Endodermal cell (in vitro differentiated cells): ENCODE measurements at regions not wholly inside any gene's neighbourhood (a gene's known extent, or its start where the extent isn't known, plus 50 kb on each side); places are given as distances from the start of the nearest gene placed in this dataset.

Experiments
- DNase-seq: peaks from one replicate; pipeline ENCODE4 v3.0.0-alpha.2; 2017
- H3K27ac ChIP-seq: 2 replicates; pipeline ENCODE4 v1.5.1; 2013; ENCODE audit warnings: mild to moderate bottlenecking, low read depth, low read length, moderate library complexity
- H3K27me3 ChIP-seq: 2 replicates; pipeline ENCODE4 v1.6.1; 2013; ENCODE audit warnings: mild to moderate bottlenecking, low read length, moderate library complexity; ENCODE audit not compliant: insufficient read depth, control insufficient read depth, poor library complexity, severe bottlenecking
- H3K36me3 ChIP-seq: 2 replicates; pipeline ENCODE4 v1.7.0; 2013; ENCODE audit warnings: mild to moderate bottlenecking, low read length, moderate library complexity; ENCODE audit not compliant: control insufficient read depth, insufficient read depth
- H3K4me1 ChIP-seq: one replicate; pipeline ENCODE4 v1.7.0; 2013; ENCODE audit warnings: low read length; ENCODE audit not compliant: control insufficient read depth, insufficient read depth
- H3K4me3 ChIP-seq: 2 replicates; pipeline ENCODE4 v1.5.1; 2013; ENCODE audit warnings: mild to moderate bottlenecking, low read length, moderate library complexity
- H3K9ac ChIP-seq: 2 replicates; pipeline ENCODE4 v1.6.1; 2013; ENCODE audit warnings: mild to moderate bottlenecking, low read length, moderate library complexity; ENCODE audit not compliant: poor library complexity, severe bottlenecking; ENCODE audit errors: extremely low read depth
- H3K9me3 ChIP-seq: 2 replicates; pipeline ENCODE4 v1.6.1; 2013; ENCODE audit warnings: mild to moderate bottlenecking, low read length, moderate library complexity; ENCODE audit not compliant: control insufficient read depth
- H3K27ac Mint-ChIP-seq: 2 replicates; pipeline ENCODE4 v1.8.0; 2020; ENCODE audit warnings: mixed read lengths
- H3K27me3 Mint-ChIP-seq: 2 replicates; pipeline ENCODE4 v1.8.0; 2021; ENCODE audit warnings: mild to moderate bottlenecking, mixed read lengths; ENCODE audit not compliant: insufficient read depth
- H3K36me3 Mint-ChIP-seq: 2 replicates; pipeline ENCODE4 v1.8.0; 2020; ENCODE audit warnings: low read depth, mixed read lengths
- H3K4me1 Mint-ChIP-seq: 2 replicates; pipeline ENCODE4 v1.8.0; 2020; ENCODE audit warnings: mixed read lengths
- H3K4me3 Mint-ChIP-seq: 2 replicates; pipeline ENCODE4 v1.8.0; 2020; ENCODE audit warnings: mild to moderate bottlenecking, moderate library complexity, mixed read lengths
- H3K9me3 Mint-ChIP-seq: 2 replicates; pipeline ENCODE4 v1.8.0; 2020; ENCODE audit warnings: mild to moderate bottlenecking, mixed read lengths
- CTCF ChIP-seq: fragments of 200-600 bp; sonication (generic); conservative IDR thresholded peaks from 2 replicates; pipeline ENCODE4 v1.5.0; 2021; ENCODE audit warnings: antibody characterized with exemption, mild to moderate bottlenecking
- WGBS, 2 experiments: methylation state at CpG; one replicate each; pipeline versions ENCODE4 v1.1.5 to v1.1.7; 2013; ENCODE audit warnings: missing lambda C conversion rate in 2 of 2, mixed read lengths in 1 of 2; ENCODE audit not compliant: insufficient coverage in 1 of 2, insufficient read length in 1 of 2; 5-methylcytosine and 5-hydroxymethylcytosine counted together

DNA sequence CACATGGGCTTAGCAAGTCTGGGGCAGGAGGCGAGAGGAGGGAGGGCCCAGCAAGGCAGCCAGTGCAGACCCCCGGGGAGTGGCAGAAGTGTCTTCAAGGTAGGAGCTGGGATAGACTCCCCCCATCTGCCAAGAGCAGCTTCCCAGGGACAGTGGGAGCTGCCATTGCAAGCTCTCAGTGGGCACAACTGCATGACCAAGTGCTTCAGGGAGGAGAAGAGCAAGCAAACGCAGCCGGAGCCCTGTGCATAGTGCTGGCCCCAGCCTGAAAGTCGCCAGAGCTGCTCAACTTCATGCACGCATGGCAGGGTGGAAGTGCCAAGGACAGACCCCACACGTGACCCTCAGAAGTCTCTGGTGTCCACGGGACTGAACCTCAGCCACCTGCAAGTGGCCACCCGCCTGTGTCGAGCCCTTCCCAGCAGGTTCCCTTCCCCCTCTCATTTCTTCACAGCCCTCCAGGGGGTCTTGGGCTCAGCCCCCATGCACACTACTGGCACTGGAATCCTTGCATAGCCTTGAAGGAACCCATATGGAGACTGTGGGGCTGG lies 89.4 kb downstream of the PLXNA1 start:
- H3K27ac ChIP-seq = no peak overlapping the region
- Mint-ChIP-seq H3K4me3 (no peak overlapping the region), H3K27me3 (peaks cover 12% of the 10 kb centered on the region), H3K36me3 (no peaks in the 10 kb centered on the region), H3K4me1 (peaks cover 11% of the 10 kb centered on the region), H3K9me3 (peaks cover 10% of the 10 kb centered on the region), H3K27ac (no peak overlapping the region)
- no peaks in the 10 kb centered on the region for H3K9me3 ChIP-seq
- 91 to 98% methylated on average over 7 to 9 of the region's 10 CpGs for WGBS, 2 experiments
- H3K4me1 ChIP-seq = no peaks in the 10 kb centered on the region
- no peak overlapping the region for H3K9ac ChIP-seq
- DNase-seq = no peak
- H3K36me3 ChIP-seq = no peaks in the 10 kb centered on the region
- no peak overlapping the region for H3K4me3 ChIP-seq
- no peak for TF ChIP-seq CTCF
- H3K27me3 ChIP-seq = peaks cover 5% of the 10 kb centered on the region

DNA sequence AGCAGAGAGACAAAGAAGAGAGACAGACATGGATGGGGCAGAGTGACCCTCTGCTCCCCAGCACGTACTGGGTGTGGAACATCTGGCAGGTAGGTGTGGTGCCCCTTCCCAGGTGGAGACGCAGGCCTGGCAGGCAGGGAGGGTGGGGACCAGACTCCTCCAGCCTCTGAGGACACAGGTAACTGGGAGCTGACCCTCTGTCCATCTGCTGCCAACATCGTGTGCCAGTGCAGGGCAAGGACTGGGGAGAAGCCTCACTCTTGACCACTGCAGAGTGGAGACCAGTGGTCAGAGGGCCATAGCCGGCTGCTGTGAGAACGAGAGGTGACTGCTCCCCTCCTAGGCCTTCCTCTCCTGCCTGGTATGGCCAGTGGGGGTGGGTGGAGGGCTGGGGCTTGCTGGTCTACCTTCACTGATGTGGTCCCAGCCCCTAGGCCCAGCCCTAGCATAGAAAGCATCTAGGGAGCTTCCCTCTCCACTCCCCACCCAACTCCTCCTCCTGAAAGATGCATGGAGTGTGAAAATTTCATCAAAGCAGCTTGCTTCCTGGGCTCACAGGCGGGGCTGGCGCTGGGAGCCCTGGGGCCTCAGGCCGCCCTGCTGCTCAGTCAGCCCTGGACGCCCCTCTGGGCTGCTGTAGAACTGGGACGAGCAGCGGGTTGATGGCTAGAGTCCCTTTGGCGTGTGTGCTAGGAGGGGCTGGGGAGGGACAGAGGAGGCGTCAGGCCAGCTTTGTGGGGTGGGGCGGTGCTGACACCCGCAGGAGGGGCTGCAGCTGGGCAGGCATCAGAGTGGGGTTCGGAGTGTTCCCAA lies 90.3 kb downstream of the PLXNA1 start:
- no peak for DNase-seq
- Mint-ChIP-seq H3K4me1 (peaks cover 11% of the 10 kb centered on the region), H3K27ac (no peak overlapping the region), H3K27me3 (peaks cover 9% of the 10 kb centered on the region), H3K9me3 (peaks cover 10% of the 10 kb centered on the region), H3K4me3 (no peak overlapping the region), H3K36me3 (no peaks in the 10 kb centered on the region)
- WGBS, 2 experiments = 88 to 91% methylated on average over 7 to 16 of the region's 16 CpGs
- Histone ChIP-seq H3K9ac (no peak overlapping the region), H3K4me3 (no peak overlapping the region), H3K4me1 (no peaks in the 10 kb centered on the region), H3K9me3 (no peaks in the 10 kb centered on the region), H3K27me3 (peaks cover 5% of the 10 kb centered on the region), H3K27ac (no peak overlapping the region), H3K36me3 (no peaks in the 10 kb centered on the region)
- no peak for TF ChIP-seq CTCF

GRCh38 chr3:127073941-127074820 lies 91.3 kb downstream of the PLXNA1 start:
- Mint-ChIP-seq H3K4me3 (no peak overlapping the region), H3K9me3 (peaks cover 10% of the 10 kb centered on the region), H3K27ac (no peak overlapping the region), H3K27me3 (peaks cover 9% of the 10 kb centered on the region), H3K36me3 (no peaks in the 10 kb centered on the region), H3K4me1 (peaks cover 8% of the 10 kb centered on the region)
- Histone ChIP-seq H3K9me3 (no peaks in the 10 kb centered on the region), H3K9ac (no peak overlapping the region), H3K27me3 (peaks cover 5% of the 10 kb centered on the region), H3K4me3 (no peak overlapping the region), H3K36me3 (no peaks in the 10 kb centered on the region), H3K4me1 (no peaks in the 10 kb centered on the region), H3K27ac (no peak overlapping the region)
- DNase-seq = no peak
- WGBS, 2 experiments = 92 to 93% methylated on average over 5 to 7 of the region's 7 CpGs
- no peak for TF ChIP-seq CTCF
